Muscle layer of colon (tissue), 2 donors: ENCODE measurements at regions not wholly inside any gene's neighbourhood (a gene's known extent, or its start where the extent isn't known, plus 50 kb on each side); places are given as distances from the start of the nearest gene placed in this dataset.

Experiments
- H3K27ac ChIP-seq: one replicate; pipeline ENCODE4 v1.7.0; 2013; ENCODE audit warnings: low read depth, mild to moderate bottlenecking, low read length, moderate library complexity
- H3K27me3 ChIP-seq, 2 donors: one replicate each; pipeline ENCODE4 v1.7.0; 2013; ENCODE audit warnings: low read length in 2 of 2, mild to moderate bottlenecking in 2 of 2; ENCODE audit not compliant: insufficient read depth in 2 of 2, control insufficient read depth in 1 of 2
- H3K36me3 ChIP-seq: one replicate; pipeline ENCODE4 v1.7.0; 2013; ENCODE audit warnings: mild to moderate bottlenecking, low read length; ENCODE audit not compliant: insufficient read depth
- H3K4me1 ChIP-seq: one replicate; pipeline ENCODE4 v1.7.0; 2013; ENCODE audit warnings: mild to moderate bottlenecking, low read length; ENCODE audit not compliant: insufficient read depth
- H3K4me3 ChIP-seq, 2 donors: one replicate each; pipeline ENCODE4 v1.7.0; 2013; ENCODE audit warnings: low read length in 2 of 2, low read depth in 1 of 2, mild to moderate bottlenecking in 1 of 2, moderate library complexity in 1 of 2
- H3K9ac ChIP-seq: one replicate; pipeline ENCODE4 v1.7.0; 2013; ENCODE audit warnings: low read length
- H3K9me3 ChIP-seq: one replicate; pipeline ENCODE4 v1.7.0; 2013; ENCODE audit warnings: mild to moderate bottlenecking, low read length
- donor health status: abdominal sarcoma.
- donor health status: Adenocarcinoma of cecum.

- no peak overlapping the region for H3K9ac ChIP-seq
- no peaks in the 10 kb centered on the region for H3K36me3 ChIP-seq
- no peaks in the 10 kb centered on the region for H3K4me1 ChIP-seq
- H3K9me3 ChIP-seq: no peaks in the 10 kb centered on the region
- no peak overlapping the region for H3K27ac ChIP-seq
- no peaks in the 10 kb centered on the region for H3K27me3 ChIP-seq
- no peak overlapping the region for H3K4me3 ChIP-seq
These were observed 257.1 kb downstream of the TUSC7 start for GRCh38 chr3:116966649-116967048.

- Histone ChIP-seq H3K27me3 (no peaks in the 10 kb centered on the region), H3K9ac (no peak overlapping the region), H3K27ac (no peak overlapping the region), H3K36me3 (no peaks in the 10 kb centered on the region), H3K4me3 (no peak overlapping the region), H3K9me3 (no peaks in the 10 kb centered on the region), H3K4me1 (no peaks in the 10 kb centered on the region)
These were observed 259.6 kb downstream of the TUSC7 start for GRCh38 chr3:116969135-116969534.

DNA sequence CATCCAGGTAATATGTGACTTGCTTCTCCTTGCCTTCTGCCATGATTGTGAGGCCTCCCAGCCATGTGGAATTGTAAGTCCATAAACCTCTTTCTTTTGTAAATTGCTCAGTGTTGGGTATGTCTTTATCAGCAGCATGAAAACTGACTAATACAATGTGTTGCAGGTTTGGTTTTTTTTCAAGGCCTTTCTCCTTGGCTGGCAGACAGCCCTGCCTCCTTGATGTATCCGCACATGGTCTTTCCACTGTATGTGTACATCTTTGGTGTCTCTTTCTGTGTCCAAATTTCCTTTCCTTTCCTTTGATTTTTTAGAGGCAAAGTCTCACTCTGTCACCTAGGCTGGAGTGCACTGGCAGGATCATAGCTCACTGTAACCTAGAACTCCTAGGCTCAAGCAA is 260.1 kb downstream of the TUSC7 start:
- Histone ChIP-seq H3K9me3 (no peaks in the 10 kb centered on the region), H3K27ac (no peak overlapping the region), H3K27me3 (no peaks in the 10 kb centered on the region), H3K4me1 (no peaks in the 10 kb centered on the region), H3K9ac (no peak overlapping the region), H3K36me3 (no peaks in the 10 kb centered on the region), H3K4me3 (no peak overlapping the region)

DNA sequence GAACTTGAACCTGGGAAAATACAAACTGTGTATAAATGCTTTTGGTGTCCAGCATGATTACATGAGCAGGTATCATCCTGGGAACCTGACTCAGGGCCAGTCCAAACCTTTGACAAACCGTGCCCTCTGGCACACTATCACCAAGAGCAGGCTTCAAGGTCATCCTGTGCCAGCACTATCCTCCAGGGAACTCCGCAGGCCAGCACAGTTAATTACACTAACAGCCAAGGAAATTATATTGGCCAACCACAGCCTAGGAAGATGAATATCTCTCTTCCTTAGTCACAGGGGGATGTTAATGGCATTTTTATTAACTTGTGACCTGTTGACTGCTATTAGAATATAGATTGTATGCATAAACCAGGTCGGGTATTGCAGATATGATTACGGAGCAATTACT is 262.0 kb downstream of the TUSC7 start:
- no peaks in the 10 kb centered on the region for H3K27me3 ChIP-seq
- H3K9me3 ChIP-seq: no peaks in the 10 kb centered on the region
- no peak overlapping the region for H3K9ac ChIP-seq

GRCh38 chr3:116974702-116975101 is 265.1 kb downstream of the TUSC7 start:
- no peaks in the 10 kb centered on the region for H3K27me3 ChIP-seq
- no peaks in the 10 kb centered on the region for H3K36me3 ChIP-seq
- H3K9me3 ChIP-seq: no peaks in the 10 kb centered on the region
- H3K27ac ChIP-seq: no peak overlapping the region
- no peak overlapping the region for H3K4me3 ChIP-seq
- no peak overlapping the region for H3K9ac ChIP-seq
- H3K4me1 ChIP-seq: no peaks in the 10 kb centered on the region

More for the DNA sequence above, 262.0 kb downstream of the TUSC7 start:
- H3K27ac ChIP-seq: no peak overlapping the region
- H3K36me3 ChIP-seq: no peaks in the 10 kb centered on the region
- no peaks in the 10 kb centered on the region for H3K4me1 ChIP-seq
- no peak overlapping the region for H3K4me3 ChIP-seq

DNA sequence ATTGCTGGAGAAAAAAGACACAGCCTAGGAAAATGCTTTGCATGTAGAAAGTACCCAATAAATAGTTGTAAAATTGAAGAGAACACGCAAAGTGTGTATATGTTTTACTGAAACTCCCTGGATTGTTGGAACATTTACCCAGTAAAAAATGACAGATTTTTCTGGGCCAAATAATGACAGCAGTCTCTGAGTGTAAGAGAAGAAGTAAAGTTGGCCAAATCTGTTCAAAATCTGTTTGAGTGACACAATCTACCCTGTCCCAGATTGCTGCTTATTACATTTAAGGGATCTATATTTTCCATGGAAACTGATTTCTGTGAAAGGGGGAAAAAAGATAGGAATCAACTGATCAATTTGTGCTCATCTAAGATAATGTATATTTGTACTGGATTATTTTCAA is 267.9 kb downstream of the TUSC7 start:
- Histone ChIP-seq H3K4me1 (no peaks in the 10 kb centered on the region), H3K27me3 (no peaks in the 10 kb centered on the region), H3K36me3 (no peaks in the 10 kb centered on the region), H3K4me3 (no peak overlapping the region), H3K9me3 (no peaks in the 10 kb centered on the region), H3K9ac (no peak overlapping the region), H3K27ac (no peak overlapping the region)

DNA sequence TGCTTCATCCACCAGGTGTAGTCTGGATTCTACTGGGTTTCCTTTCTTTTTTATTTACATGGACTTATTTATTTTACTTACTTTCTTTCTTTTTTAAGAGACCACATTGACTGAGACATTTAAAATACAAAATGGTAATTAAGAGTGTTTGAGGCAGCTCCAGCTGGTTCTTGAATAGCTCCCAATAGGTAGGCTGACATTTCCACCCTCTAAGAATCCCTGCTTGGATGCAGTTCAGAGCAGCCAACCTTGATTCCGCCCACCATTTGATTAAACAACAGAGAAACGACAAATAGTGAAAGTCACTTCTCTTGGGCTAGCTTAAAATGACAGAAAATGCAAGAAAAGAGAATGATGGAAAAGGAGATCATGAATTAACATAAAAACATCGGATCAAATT is 270.5 kb downstream of the TUSC7 start:
- Histone ChIP-seq H3K9ac (no peak overlapping the region), H3K4me1 (no peaks in the 10 kb centered on the region)

DNA sequence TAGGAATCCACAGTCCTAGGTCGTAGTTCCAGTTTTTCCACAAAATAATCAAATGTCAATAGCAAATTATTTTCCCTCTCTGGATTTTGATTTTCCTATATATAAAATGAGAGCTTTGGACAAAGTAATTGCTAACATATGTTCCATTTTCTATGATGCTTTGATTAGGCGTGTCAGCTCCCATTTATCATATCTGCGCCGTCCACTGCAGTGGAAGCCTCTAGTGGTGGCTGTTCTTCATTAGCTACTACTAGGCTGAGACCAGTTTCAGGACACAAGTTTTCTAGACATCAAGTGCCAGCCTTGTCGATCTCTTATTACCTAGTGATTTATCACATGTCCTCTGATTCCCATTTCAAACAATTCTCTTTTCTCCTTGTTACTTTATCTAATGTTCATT is 271.5 kb downstream of the TUSC7 start:
- Histone ChIP-seq H3K4me1 (no peaks in the 10 kb centered on the region), H3K27ac (no peak overlapping the region), H3K9ac (no peak overlapping the region), H3K4me3 (no peak overlapping the region), H3K36me3 (no peaks in the 10 kb centered on the region), H3K27me3 (no peaks in the 10 kb centered on the region), H3K9me3 (no peaks in the 10 kb centered on the region)

More for the DNA sequence above, 270.5 kb downstream of the TUSC7 start:
- Histone ChIP-seq H3K4me3 (no peak overlapping the region), H3K9me3 (no peaks in the 10 kb centered on the region), H3K27me3 (no peaks in the 10 kb centered on the region), H3K27ac (no peak overlapping the region), H3K36me3 (no peaks in the 10 kb centered on the region)

DNA sequence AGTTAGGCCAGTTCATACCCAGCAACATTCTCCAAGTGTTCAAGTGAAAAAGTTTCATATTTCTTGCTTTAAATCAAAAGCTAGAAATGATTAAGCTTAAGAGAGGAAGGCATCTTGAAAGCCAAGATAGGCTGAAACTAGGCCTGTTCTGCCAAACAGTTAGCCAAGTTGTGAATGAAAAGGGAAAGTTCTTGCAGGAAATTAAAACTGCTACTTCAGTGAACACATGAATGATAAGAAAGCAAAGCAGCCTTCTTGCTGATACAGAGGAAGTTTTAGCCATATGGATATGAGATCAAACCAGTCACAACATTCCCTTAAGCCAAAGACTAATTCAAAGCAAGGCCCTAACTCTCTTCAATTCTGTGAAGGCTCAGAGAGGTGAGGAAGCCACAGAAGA is 274.7 kb downstream of the TUSC7 start:
- no peak overlapping the region for H3K4me3 ChIP-seq
- no peak overlapping the region for H3K27ac ChIP-seq

DNA sequence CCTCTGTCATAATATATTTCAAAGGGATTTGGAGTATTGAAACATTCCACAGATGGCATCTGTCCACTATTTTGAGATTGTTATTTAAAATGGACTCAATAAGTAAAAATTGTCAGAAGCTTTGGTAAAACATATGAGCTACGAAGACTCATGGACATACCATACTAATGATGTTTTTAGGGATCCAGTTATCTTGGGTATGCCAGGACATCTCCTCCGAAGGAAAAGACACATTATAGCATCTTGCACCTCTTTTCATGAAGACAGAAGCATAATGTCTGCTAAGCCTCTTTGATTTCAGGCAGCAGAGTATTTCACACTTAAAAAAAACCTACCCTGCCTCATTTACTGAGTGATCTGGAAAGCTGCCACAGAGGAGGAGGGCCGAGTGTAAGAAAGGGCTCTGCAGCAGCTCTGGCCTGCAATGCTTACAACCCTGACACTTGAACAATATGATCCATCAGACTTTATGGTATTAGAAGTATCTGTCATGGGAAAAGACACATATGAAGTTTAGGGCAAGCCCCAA is 284.8 kb downstream of the TUSC7 start:
- H3K4me3 ChIP-seq: no peak overlapping the region
- no peak overlapping the region for H3K9ac ChIP-seq
- peaks cover 10% of the 10 kb centered on the region for H3K4me1 ChIP-seq
- no peaks in the 10 kb centered on the region for H3K36me3 ChIP-seq
- no peak overlapping the region for H3K27ac ChIP-seq
- H3K9me3 ChIP-seq: no peaks in the 10 kb centered on the region
- no peaks in the 10 kb centered on the region for H3K27me3 ChIP-seq

More for the DNA sequence above, 274.7 kb downstream of the TUSC7 start:
- Histone ChIP-seq H3K36me3 (no peaks in the 10 kb centered on the region), H3K9me3 (no peaks in the 10 kb centered on the region), H3K9ac (no peak overlapping the region), H3K27me3 (no peaks in the 10 kb centered on the region), H3K4me1 (no peaks in the 10 kb centered on the region)

DNA sequence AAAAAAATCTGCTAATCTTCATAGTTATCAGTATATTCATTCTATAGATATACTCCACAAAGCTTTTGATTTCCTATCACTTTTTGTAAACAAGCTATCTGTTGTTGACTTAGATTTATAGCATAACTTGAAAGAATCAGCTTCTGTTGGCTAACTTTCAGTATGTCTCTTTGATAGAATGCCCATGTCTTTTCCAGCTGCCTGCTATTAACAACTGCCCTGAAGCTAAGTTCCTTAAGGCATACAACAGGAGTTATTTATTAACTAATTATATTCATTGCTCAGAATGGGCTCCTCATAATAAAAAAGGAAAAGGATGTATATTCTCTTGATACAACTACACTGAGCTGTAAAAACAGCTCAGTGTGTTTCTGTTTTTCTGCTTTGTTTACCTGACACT is 293.9 kb downstream of the TUSC7 start:
- Histone ChIP-seq H3K27ac (no peak overlapping the region), H3K4me1 (peaks cover 6% of the 10 kb centered on the region), H3K9ac (no peak overlapping the region), H3K27me3 (no peaks in the 10 kb centered on the region), H3K36me3 (no peaks in the 10 kb centered on the region), H3K4me3 (no peak overlapping the region), H3K9me3 (no peaks in the 10 kb centered on the region)

- Histone ChIP-seq H3K27ac (no peak overlapping the region), H3K36me3 (no peaks in the 10 kb centered on the region), H3K4me1 (peaks cover 6% of the 10 kb centered on the region), H3K27me3 (no peaks in the 10 kb centered on the region), H3K9ac (no peak overlapping the region), H3K9me3 (no peaks in the 10 kb centered on the region), H3K4me3 (no peak overlapping the region)
These were observed 295.7 kb downstream of the TUSC7 start for GRCh38 chr3:117005274-117005673.
